SK-N-SH (cell line): ENCODE measurements at regions not wholly inside any gene's neighbourhood (a gene's known extent, or its start where the extent isn't known, plus 50 kb on each side); places are given as distances from the start of the nearest gene placed in this dataset.

ENCODE experiments used
- CTCF ChIA-PET: fragments of 300-600, 350-600 bp; formaldehyde crosslinking; extraction: SDS; loops from one replicate; lab custom pipeline; 2021; lab: Yijun Ruan, JAX
- POLR2A ChIA-PET: fragments of 350-600 bp; sonication (Branson Sonifier 250); formaldehyde crosslinking; extraction: SDS; loops from one replicate; lab custom pipeline; 2020; ENCODE audit warnings: antibody characterized with exemption, inconsistent platforms; lab: Yijun Ruan, JAX
- DNase-seq: peaks from one replicate; pipeline ENCODE4 v3.0.0; 2012
- H2AFZ ChIP-seq: fragments of 200-600 bp; sonication (generic); 2 replicates; pipeline ENCODE4 v1.8.1; 2016; ENCODE audit warnings: antibody characterized with exemption, mild to moderate bottlenecking, low read depth
- H3F3A ChIP-seq: fragments of 200-600 bp; sonication (generic); replicated peaks from 2 replicates; pipeline ENCODE3; 2016; ENCODE audit warnings: antibody characterized with exemption, mild to moderate bottlenecking; ENCODE audit not compliant: insufficient read depth
- H3K27ac ChIP-seq, 2 experiments: fragments of 200-500 bp in 1 of 2; fragments of 200-600 bp in 1 of 2; sonication (Bioruptor generic) in 1 of 2; sonication (generic), shearing (Covaris generic) in 1 of 2; 2 replicates each; pipeline versions ENCODE4 v1.5.1 to v1.6.1; 2014 to 2016; ENCODE audit warnings: low read depth in 2 of 2, inconsistent platforms in 1 of 2, low read length in 1 of 2, mild to moderate bottlenecking in 1 of 2, mixed read lengths in 1 of 2
- H3K27me3 ChIP-seq: fragments of 200-600 bp; sonication (generic), shearing (Covaris generic); 2 replicates; pipeline ENCODE4 v1.6.1; 2016; ENCODE audit warnings: mixed run types; ENCODE audit not compliant: insufficient read depth
- H3K36me3 ChIP-seq, 2 experiments: fragments of 200-500 bp in 1 of 2; fragments of 200-600 bp in 1 of 2; sonication (Bioruptor generic) in 1 of 2; sonication (generic) in 1 of 2; replicated peaks in 1 of 2; 2 replicates each; pipeline versions ENCODE3 to v1.5.1; 2014 to 2016; ENCODE audit warnings: low read length in 1 of 2, mild to moderate bottlenecking in 1 of 2; ENCODE audit not compliant: insufficient read depth in 2 of 2, control insufficient read depth in 1 of 2
- H3K4me1 ChIP-seq, 2 experiments: fragments of 200-500 bp in 1 of 2; fragments of 200-600 bp in 1 of 2; sonication (Bioruptor generic) in 1 of 2; sonication (generic), shearing (Covaris generic) in 1 of 2; 2 replicates each; pipeline versions ENCODE4 v1.5.1 to v1.6.1; 2014 to 2016; ENCODE audit warnings: low read depth in 1 of 2, low read length in 1 of 2, mixed run types in 1 of 2; ENCODE audit not compliant: insufficient read depth in 2 of 2, control insufficient read depth in 1 of 2
- H3K4me2 ChIP-seq: fragments of 200-600 bp; sonication (generic), shearing (Covaris generic); 2 replicates; pipeline ENCODE4 v1.6.1; 2017; ENCODE audit warnings: mixed run types
- H3K4me3 ChIP-seq, 2 experiments: fragments of 200-500 bp in 1 of 2; fragments of 200-600 bp in 1 of 2; sonication (Bioruptor generic) in 1 of 2; sonication (generic), shearing (Covaris generic) in 1 of 2; 2 replicates each; pipeline versions ENCODE4 v1.5.1 to v1.8.1; 2014 to 2016; ENCODE audit warnings: low read depth in 2 of 2, inconsistent platforms in 1 of 2, low read length in 1 of 2, mild to moderate bottlenecking in 1 of 2, mixed read lengths in 1 of 2, moderate library complexity in 1 of 2
- H3K79me2 ChIP-seq: fragments of 200-600 bp; sonication (generic); 2 replicates; pipeline ENCODE4 v1.8.1; 2017; ENCODE audit warnings: mild to moderate bottlenecking; ENCODE audit not compliant: insufficient read depth
- H3K9ac ChIP-seq: fragments of 200-600 bp; sonication (generic); 2 replicates; pipeline ENCODE4 v1.6.1; 2017; ENCODE audit warnings: mixed run types
- H3K9me2 ChIP-seq: fragments of 200-600 bp; sonication (generic); 2 replicates; pipeline ENCODE4 v1.6.1; 2017; ENCODE audit warnings: mixed run types
- H3K9me3 ChIP-seq: fragments of 200-600 bp; sonication (generic); 2 replicates; pipeline ENCODE4 v1.6.1; 2017; ENCODE audit warnings: mixed run types, mild to moderate bottlenecking, moderate library complexity
- H4K20me1 ChIP-seq: fragments of 200-600 bp; sonication (generic); 2 replicates; pipeline ENCODE4 v1.6.1; 2017; ENCODE audit warnings: mild to moderate bottlenecking, mixed run types; ENCODE audit not compliant: insufficient read depth
- ELF1 ChIP-seq: IDR thresholded peaks from 2 replicates; pipeline ENCODE4 v1.4.0; 2012
- EP300 ChIP-seq, 2 experiments: IDR thresholded peaks; 2 replicates each; pipeline versions ENCODE4 v1.4.0 to v1.6.1; 2012; ENCODE audit warnings: borderline replicate concordance in 1 of 2, low read depth in 1 of 2, low read length in 1 of 2
- FOSL2 ChIP-seq: IDR thresholded peaks from 2 replicates; pipeline ENCODE4 v1.4.0; 2012; ENCODE audit warnings: low read depth, mild to moderate bottlenecking, moderate library complexity, borderline replicate concordance
- FOXJ3 ChIP-seq: sonication (generic); formaldehyde crosslinking; IDR thresholded peaks from 2 replicates; pipeline ENCODE4 v1.5.1; 2020; ENCODE audit warnings: mild to moderate bottlenecking, missing genetic modification reagents
- GABPA ChIP-seq: IDR thresholded peaks from 2 replicates; pipeline ENCODE4 v1.4.0; 2012; ENCODE audit warnings: low read depth, mild to moderate bottlenecking
- IRF3 ChIP-seq: fragments of 150-350 bp; IDR thresholded peaks from 2 replicates; pipeline ENCODE4 v1.6.1; 2016; ENCODE audit warnings: mild to moderate bottlenecking, low read depth, low read length
- MEF2A ChIP-seq: IDR thresholded peaks from 2 replicates; pipeline ENCODE4 v1.4.0; 2012; ENCODE audit warnings: low read depth, borderline replicate concordance
- NRF1 ChIP-seq: IDR thresholded peaks from 2 replicates; pipeline ENCODE4 v1.6.1; 2012; ENCODE audit warnings: low read depth, mild to moderate bottlenecking, low read length
- RAD21 ChIP-seq: IDR thresholded peaks from 2 replicates; pipeline ENCODE4 v1.6.1; 2012; ENCODE audit warnings: mild to moderate bottlenecking, low read length
- REST ChIP-seq: IDR thresholded peaks from 2 replicates; pipeline ENCODE4 v1.6.1; 2012; ENCODE audit warnings: mild to moderate bottlenecking, low read depth, low read length, moderate library complexity
- RFX5 ChIP-seq: IDR thresholded peaks from 2 replicates; pipeline ENCODE4 v1.6.1; 2012; ENCODE audit warnings: mild to moderate bottlenecking, improper control_type of control experiment, low read length
- TAF1 ChIP-seq: IDR thresholded peaks from 2 replicates; pipeline ENCODE4 v1.6.1; 2012; ENCODE audit warnings: low read depth, mild to moderate bottlenecking, low read length, moderate library complexity, borderline replicate concordance
- TCF12 ChIP-seq: IDR thresholded peaks from 2 replicates; pipeline ENCODE4 v1.4.0; 2012
- TEAD4 ChIP-seq: IDR thresholded peaks from 2 replicates; pipeline ENCODE4 v1.4.0; 2012; ENCODE audit warnings: mild to moderate bottlenecking, borderline replicate concordance; ENCODE audit not compliant: insufficient read depth
- USF1 ChIP-seq: IDR thresholded peaks from 2 replicates; pipeline ENCODE4 v1.4.0; 2012; ENCODE audit warnings: low read depth, borderline replicate concordance
- YY1 ChIP-seq: IDR thresholded peaks from 2 replicates; pipeline ENCODE4 v1.4.0; 2012; ENCODE audit warnings: low read depth, mild to moderate bottlenecking
- WGBS: methylation state at CpG from one replicate; pipeline ENCODE4 v1.1.6; 2017; ENCODE audit warnings: low lambda C conversion rate; 5-methylcytosine and 5-hydroxymethylcytosine counted together

- 72% methylated on average over 6 of the region's 6 CpGs for WGBS
- Histone ChIP-seq H3K4me1 (no peaks in the 10 kb centered on the region; a peak in 1 of 4 replicates), H3K4me2 (no peak overlapping the region), H3K79me2 (no peaks in the 10 kb centered on the region), H3K9me2 (no peaks in the 10 kb centered on the region), H3F3A (no peaks in the 10 kb centered on the region), H3K36me3 (no peaks in the 10 kb centered on the region)
- TF ChIP-seq RAD21 (no peak), TAF1 (no peak), FOSL2 (no peak), NRF1 (no peak), USF1 (no peak), REST (no peak), MEF2A (no peak), IRF3 (no peak), TCF12 (no peak), EP300 (IDR thresholded peaks at IDR 0.05; ENCODE audit: borderline replicate concordance in 1 of 2, low read depth in 1 of 2, low read length in 1 of 2) (no peak), TEAD4 (no peak), GABPA (no peak), FOXJ3 (no peak), ELF1 (no peak), RFX5 (no peak), YY1 (no peak)
- TF ChIP-seq, all 33 proteins: peak for 0
- POLR2A ChIA-PET, result no interaction called here
- no peak for DNase-seq
- Histone ChIP-seq H3K27me3 (no peaks in the 10 kb centered on the region; the same call in 1 of the 2 replicates), H4K20me1 (no peaks in the 10 kb centered on the region), H3K9me3 (no peaks in the 10 kb centered on the region), H3K9ac (no peak overlapping the region), H3K4me3 (no peak overlapping the region), H3K27ac (no peak overlapping the region), H2AFZ (no peak overlapping the region)
- CTCF ChIA-PET, result no interaction called here
These were observed 80.3 kb upstream of the WNT4 start for GRCh38 chr1:22223176-22223575.
